SU-DHL-6 (cell line): ENCODE measurements at regions not wholly inside any gene's neighbourhood (a gene's known extent, or its start where the extent isn't known, plus 50 kb on each side); places are given as distances from the start of the nearest gene placed in this dataset.

ENCODE experiments used
- H2AFZ ChIP-seq: fragments of 200-600 bp; sonication (generic); 2 replicates; pipeline ENCODE4 v1.6.1; 2014; ENCODE audit warnings: low read depth, mild to moderate bottlenecking, moderate library complexity, mixed read lengths, antibody characterized with exemption, low read length; ENCODE audit not compliant: severe bottlenecking
- H3F3A ChIP-seq: fragments of 200-600 bp; shearing (Covaris generic); 2 replicates; pipeline ENCODE4 v1.6.0; 2016; ENCODE audit warnings: antibody characterized with exemption, mild to moderate bottlenecking; ENCODE audit not compliant: insufficient read depth
- H3K27ac ChIP-seq: fragments of 200-600 bp; sonication (generic); 2 replicates; pipeline ENCODE4 v1.5.1; 2016; ENCODE audit warnings: low read depth, mild to moderate bottlenecking, low read length, moderate library complexity, mixed read lengths
- H3K27me3 ChIP-seq: fragments of 200-600 bp; sonication (generic), shearing (Covaris generic); 2 replicates; pipeline ENCODE4 v1.6.0; 2014; ENCODE audit warnings: mild to moderate bottlenecking, low read length
- H3K36me3 ChIP-seq: fragments of 200-600 bp; sonication (generic); 2 replicates; pipeline ENCODE4 v1.6.1; 2014; ENCODE audit warnings: mild to moderate bottlenecking, low read length, mixed read lengths
- H3K4me2 ChIP-seq: fragments of 300-600, 200-600 bp; shearing (Covaris generic), sonication (generic); 2 replicates; pipeline ENCODE4 v1.6.0; 2014; ENCODE audit warnings: low read length, low read depth, mild to moderate bottlenecking; ENCODE audit not compliant: poor library complexity, severe bottlenecking
- H3K4me3 ChIP-seq: fragments of 200-600 bp; sonication (generic); 2 replicates; pipeline ENCODE4 v1.5.1; 2014; ENCODE audit warnings: antibody characterized with exemption, low read length, mild to moderate bottlenecking, mixed read lengths; ENCODE audit not compliant: insufficient read depth, poor library complexity, severe bottlenecking
- H3K79me2 ChIP-seq: fragments of 200-600 bp; sonication (generic); 2 replicates; pipeline ENCODE4 v1.6.1; 2014; ENCODE audit warnings: mild to moderate bottlenecking, low read length, moderate library complexity; ENCODE audit not compliant: insufficient read depth
- H3K9ac ChIP-seq: fragments of 200-600 bp; sonication (generic); 2 replicates; pipeline ENCODE4 v1.7.0; 2014; ENCODE audit warnings: mild to moderate bottlenecking, low read length
- H3K9me2 ChIP-seq: fragments of 200-600 bp; sonication (generic); replicated peaks from 2 replicates; pipeline ENCODE4 v1.6.1; 2014; ENCODE audit warnings: low read length; ENCODE audit not compliant: insufficient read depth
- H3K9me3 ChIP-seq: fragments of 200-600 bp; sonication (generic); 2 replicates; pipeline ENCODE4 v1.6.1; 2014; ENCODE audit warnings: low read length, mixed read lengths; ENCODE audit not compliant: insufficient read depth
- H4K20me1 ChIP-seq: fragments of 200-600 bp; sonication (generic); 2 replicates; pipeline ENCODE4 v1.6.1; 2014; ENCODE audit warnings: low read depth, mild to moderate bottlenecking, antibody characterized with exemption, low read length, moderate library complexity, mixed read lengths
- CTCF ChIP-seq: fragments of 200-600 bp; sonication (generic); IDR thresholded peaks from one replicate; pipeline ENCODE4 v1.5.1; 2017; ENCODE audit warnings: antibody characterized with exemption, mild to moderate bottlenecking, low read length, moderate library complexity; ENCODE audit not compliant: insufficient read depth, poor library complexity, severe bottlenecking
- EZH2phosphoT487 ChIP-seq: fragments of 200-600 bp; sonication (generic), shearing (Covaris generic); conservative IDR thresholded peaks from 2 replicates; pipeline ENCODE4 v1.6.1; 2018; ENCODE audit warnings: mild to moderate bottlenecking, antibody characterized with exemption, low read length, moderate library complexity, mixed read lengths

GRCh38 chr3:74338998-74339397, 275.5 kb downstream of the CNTN3 start:
- Histone ChIP-seq H3K9me2 (no peaks in the 10 kb centered on the region), H3K27ac (no peak overlapping the region), H3K9ac (no peak overlapping the region), H3K9me3 (no peaks in the 10 kb centered on the region), H4K20me1 (no peaks in the 10 kb centered on the region), H2AFZ (no peak overlapping the region), H3K79me2 (no peaks in the 10 kb centered on the region), H3F3A (no peaks in the 10 kb centered on the region), H3K4me3 (no peak overlapping the region), H3K27me3 (no peaks in the 10 kb centered on the region), H3K4me2 (no peak overlapping the region), H3K36me3 (no peaks in the 10 kb centered on the region)
- TF ChIP-seq CTCF: no peak
- no peak for TF ChIP-seq EZH2phosphoT487

- Histone ChIP-seq H3K9me3 (no peaks in the 10 kb centered on the region), H3K27ac (no peak overlapping the region), H3K9ac (no peak overlapping the region), H3K4me2 (no peak overlapping the region), H3K4me3 (no peak overlapping the region), H3K36me3 (no peaks in the 10 kb centered on the region), H4K20me1 (no peaks in the 10 kb centered on the region), H3K79me2 (no peaks in the 10 kb centered on the region), H2AFZ (no peak overlapping the region), H3F3A (no peaks in the 10 kb centered on the region), H3K27me3 (no peaks in the 10 kb centered on the region), H3K9me2 (no peaks in the 10 kb centered on the region)
- no peak for TF ChIP-seq CTCF
- TF ChIP-seq EZH2phosphoT487: no peak
Measured at GRCh38 chr3:74332165-74332564, 282.3 kb downstream of the CNTN3 start.

- Histone ChIP-seq H3K9ac (no peak overlapping the region), H3K79me2 (no peaks in the 10 kb centered on the region), H3K27ac (no peak overlapping the region), H3K9me2 (no peaks in the 10 kb centered on the region), H3K27me3 (no peaks in the 10 kb centered on the region), H2AFZ (no peak overlapping the region), H3K9me3 (no peaks in the 10 kb centered on the region), H3K4me3 (no peak overlapping the region), H3K4me2 (no peak overlapping the region), H3K36me3 (no peaks in the 10 kb centered on the region), H4K20me1 (no peaks in the 10 kb centered on the region), H3F3A (no peaks in the 10 kb centered on the region)
- TF ChIP-seq EZH2phosphoT487 (no peak), CTCF (no peak)
Measured at GRCh38 chr3:74331711-74332110, 282.7 kb downstream of the CNTN3 start.
